GM21447 (cell line): ENCODE measurements at regions not wholly inside any gene's neighbourhood (a gene's known extent, or its start where the extent isn't known, plus 50 kb on each side); places are given as distances from the start of the nearest gene placed in this dataset.
"Not testable (repeated sequence)": the region's sequence is repeated elsewhere in the genome, so short reads cannot be mapped to it uniquely, and the experiment has no call there.

Experiments
- ATAC-seq: cut with Tn5 transposase; IDR thresholded peaks from one replicate; pipeline ENCODE4 v1.9.1; 2021; ENCODE audit not compliant: unreplicated experiment

- ATAC-seq: not testable (repeated sequence)
These were observed 235.3 kb downstream of the BCL2L11 start for GRCh38 chr2:111355823-111356511.

- ATAC-seq: not testable (repeated sequence)
These were observed 235.9 kb downstream of the BCL2L11 start for GRCh38 chr2:111356512-111357031.

- ATAC-seq: not testable (repeated sequence)
These were observed 245.4 kb downstream of the BCL2L11 start for GRCh38 chr2:111365986-111366640.

GRCh38 chr2:111366641-111367029 lies 245.9 kb downstream of the BCL2L11 start:
- not testable (repeated sequence) for ATAC-seq

GRCh38 chr2:111367080-111367479 lies 246.4 kb downstream of the BCL2L11 start:
- not testable (repeated sequence) for ATAC-seq

GRCh38 chr2:111367871-111368270 lies 247.2 kb downstream of the BCL2L11 start:
- ATAC-seq: not testable (repeated sequence)

GRCh38 chr2:111368288-111368687 lies 247.6 kb downstream of the BCL2L11 start:
- not testable (repeated sequence) for ATAC-seq

- not testable (repeated sequence) for ATAC-seq
These were observed 252.3 kb downstream of the BCL2L11 start for GRCh38 chr2:111373060-111373459.

GRCh38 chr2:111373989-111374388 lies 253.3 kb downstream of the BCL2L11 start:
- ATAC-seq: not testable (repeated sequence)

- not testable (repeated sequence) for ATAC-seq
These were observed 254.0 kb downstream of the BCL2L11 start for GRCh38 chr2:111374734-111375133.

GRCh38 chr2:111375320-111375883 lies 254.7 kb downstream of the BCL2L11 start:
- not testable (repeated sequence) for ATAC-seq

GRCh38 chr2:111376272-111376970 lies 255.7 kb downstream of the BCL2L11 start:
- ATAC-seq: not testable (repeated sequence)

- ATAC-seq: not testable (repeated sequence)
These were observed 256.2 kb downstream of the BCL2L11 start for GRCh38 chr2:111376971-111377352.

- ATAC-seq: not testable (repeated sequence)
These were observed 256.8 kb downstream of the BCL2L11 start for GRCh38 chr2:111377386-111377959.

GRCh38 chr2:111378348-111378747 lies 257.6 kb downstream of the BCL2L11 start:
- not testable (repeated sequence) for ATAC-seq

- ATAC-seq: not testable (repeated sequence)
These were observed 260.2 kb downstream of the BCL2L11 start for GRCh38 chr2:111380733-111381439.

GRCh38 chr2:111381530-111382306 lies 261.0 kb downstream of the BCL2L11 start:
- ATAC-seq: not testable (repeated sequence)

GRCh38 chr2:111382507-111382906 lies 261.8 kb downstream of the BCL2L11 start:
- ATAC-seq: not testable (repeated sequence)

GRCh38 chr2:111383311-111383710 lies 262.6 kb downstream of the BCL2L11 start:
- ATAC-seq: not testable (repeated sequence)
